ENCODE measurements at regions not wholly inside any gene's neighbourhood (a gene's known extent, or its start where the extent isn't known, plus 50 kb on each side); places are given as distances from the start of the nearest gene placed in this dataset.

GRCh38 chr18:56332371-56332770 lies 306.0 kb downstream of the TXNL1 start:
- no peak for DNase-seq (ENCODE audit: low read depth)
- H3K4me3 ChIP-seq (ENCODE audit: low read depth, low read length): no peak overlapping the region

- H3K4me3 ChIP-seq (ENCODE audit: low read depth, low read length): no peak overlapping the region
- no peak for DNase-seq (ENCODE audit: low read depth)
These were observed 307.9 kb downstream of the TXNL1 start for GRCh38 chr18:56330366-56331110.

- no peak for DNase-seq (ENCODE audit: low read depth)
- H3K4me3 ChIP-seq (ENCODE audit: low read depth, low read length): no peak overlapping the region
These were observed 308.9 kb downstream of the TXNL1 start for GRCh38 chr18:56329536-56329935.

GRCh38 chr18:56327191-56327885 lies 311.1 kb downstream of the TXNL1 start:
- DNase-seq (ENCODE audit: low read depth): peak; percentile 23
- H3K4me3 ChIP-seq (ENCODE audit: low read depth, low read length): no peak overlapping the region

GRCh38 chr18:56326336-56327072 lies 311.9 kb downstream of the TXNL1 start:
- H3K4me3 ChIP-seq (ENCODE audit: low read depth, low read length): no peak overlapping the region
- no peak for DNase-seq (ENCODE audit: low read depth)

- no peak overlapping the region for H3K4me3 ChIP-seq (ENCODE audit: low read depth, low read length)
- DNase-seq (ENCODE audit: low read depth): no peak
These were observed 314.7 kb downstream of the TXNL1 start for GRCh38 chr18:56323673-56324072.

- no peak for DNase-seq (ENCODE audit: low read depth)
- no peak overlapping the region for H3K4me3 ChIP-seq (ENCODE audit: low read depth, low read length)
These were observed 316.0 kb downstream of the TXNL1 start for GRCh38 chr18:56322406-56322805.

GRCh38 chr18:56321470-56321869 lies 316.9 kb downstream of the TXNL1 start:
- DNase-seq (ENCODE audit: low read depth): peak; percentile 5
- H3K4me3 ChIP-seq (ENCODE audit: low read depth, low read length): no peak overlapping the region

- DNase-seq (ENCODE audit: low read depth): no peak
- no peak overlapping the region for H3K4me3 ChIP-seq (ENCODE audit: low read depth, low read length)
These were observed 318.4 kb downstream of the TXNL1 start for GRCh38 chr18:56319953-56320352.

- DNase-seq (ENCODE audit: low read depth): no peak
- H3K4me3 ChIP-seq (ENCODE audit: low read depth, low read length): no peak overlapping the region
These were observed 321.7 kb downstream of the TXNL1 start for GRCh38 chr18:56316727-56317126.

- H3K4me3 ChIP-seq (ENCODE audit: low read depth, low read length): no peak overlapping the region
- DNase-seq (ENCODE audit: low read depth): no peak
These were observed 323.0 kb downstream of the TXNL1 start for GRCh38 chr18:56315363-56315762.

GRCh38 chr18:56314396-56314795 lies 324.0 kb downstream of the TXNL1 start:
- DNase-seq (ENCODE audit: low read depth): no peak
- H3K4me3 ChIP-seq (ENCODE audit: low read depth, low read length): no peak overlapping the region

GRCh38 chr18:56312551-56313335 lies 325.6 kb downstream of the TXNL1 start:
- no peak for DNase-seq (ENCODE audit: low read depth)
- H3K4me3 ChIP-seq (ENCODE audit: low read depth, low read length): no peak overlapping the region

- H3K4me3 ChIP-seq (ENCODE audit: low read depth, low read length): no peak overlapping the region
- DNase-seq (ENCODE audit: low read depth): no peak
These were observed 329.3 kb downstream of the TXNL1 start for GRCh38 chr18:56309104-56309503.

GRCh38 chr18:56307354-56308170 lies 330.8 kb downstream of the TXNL1 start:
- H3K4me3 ChIP-seq (ENCODE audit: low read depth, low read length): no peak overlapping the region
- DNase-seq (ENCODE audit: low read depth): no peak

GRCh38 chr18:56306797-56307196 lies 331.6 kb downstream of the TXNL1 start:
- DNase-seq (ENCODE audit: low read depth): no peak
- no peak overlapping the region for H3K4me3 ChIP-seq (ENCODE audit: low read depth, low read length)

GRCh38 chr18:56305583-56305982 lies 332.8 kb downstream of the TXNL1 start:
- no peak overlapping the region for H3K4me3 ChIP-seq (ENCODE audit: low read depth, low read length)
- DNase-seq (ENCODE audit: low read depth): no peak

- H3K4me3 ChIP-seq (ENCODE audit: low read depth, low read length): no peak overlapping the region
- no peak for DNase-seq (ENCODE audit: low read depth)
These were observed 336.2 kb downstream of the TXNL1 start for GRCh38 chr18:56302156-56302555.

- no peak for DNase-seq (ENCODE audit: low read depth)
- no peak overlapping the region for H3K4me3 ChIP-seq (ENCODE audit: low read depth, low read length)
These were observed 338.7 kb downstream of the TXNL1 start for GRCh38 chr18:56299740-56300139.

All from skeletal muscle cell (primary cell).